MCF 10A (cell line): ENCODE measurements at regions not wholly inside any gene's neighbourhood (a gene's known extent, or its start where the extent isn't known, plus 50 kb on each side); places are given as distances from the start of the nearest gene placed in this dataset.
A peak's percentile ranks its signal among the peaks of the same experiment; 100 is the strongest.

Experiments used
- BruUV-seq: library from RNA; stranded (reverse); fragments of 400-500 nt; replicated peaks from 2 replicates; lab custom pipeline; 2021; lab: Mats Ljungman, UMichigan
- CTCF ChIA-PET: fragments of 300-600 bp; sonication (Branson Sonifier 250); formaldehyde crosslinking; extraction: SDS; loops from one replicate; lab custom pipeline; 2021; ENCODE audit warnings: antibody characterized with exemption, inconsistent platforms; lab: Yijun Ruan, JAX
- POLR2A ChIA-PET: fragments of 300-600, 350-650 bp; sonication (Branson Sonifier 250); formaldehyde crosslinking; extraction: SDS; loops from one replicate; lab custom pipeline; 2020; ENCODE audit warnings: antibody characterized with exemption, inconsistent platforms; lab: Yijun Ruan, JAX
- DNase-seq: peaks from one replicate; pipeline ENCODE4 v3.0.0-alpha.2; 2018; ENCODE audit not compliant: unreplicated experiment
- H3K27ac Mint-ChIP-seq: one replicate; pipeline ENCODE4 v1.8.0; 2022; ENCODE audit warnings: mild to moderate bottlenecking, low read depth, mixed read lengths; ENCODE audit not compliant: unreplicated experiment
- H3K27me3 Mint-ChIP-seq: one replicate; pipeline ENCODE4 v1.8.0; 2022; ENCODE audit warnings: mixed read lengths; ENCODE audit not compliant: insufficient read depth, unreplicated experiment
- H3K36me3 Mint-ChIP-seq: one replicate; pipeline ENCODE4 v1.8.0; 2022; ENCODE audit warnings: mild to moderate bottlenecking, moderate library complexity, mixed read lengths; ENCODE audit not compliant: insufficient read depth, unreplicated experiment
- H3K4me1 Mint-ChIP-seq: one replicate; pipeline ENCODE4 v1.8.0; 2022; ENCODE audit warnings: mixed read lengths; ENCODE audit not compliant: insufficient read depth, unreplicated experiment
- H3K4me3 Mint-ChIP-seq: one replicate; pipeline ENCODE4 v1.8.0; 2022; ENCODE audit warnings: mild to moderate bottlenecking, moderate library complexity, mixed read lengths; ENCODE audit not compliant: unreplicated experiment
- H3K9me3 Mint-ChIP-seq: one replicate; pipeline ENCODE4 v1.8.0; 2022; ENCODE audit warnings: mixed read lengths; ENCODE audit not compliant: unreplicated experiment
- intact Hi-C: fragments of 100-400 bp; cut with micrococcal nuclease; formaldehyde crosslinking; loops from 2 replicates; pipeline ENCODE4 v1.14.1; 2022
- TF ChIP-seq, protein P1 (sequence below): fragments of 200-600 bp; IDR thresholded peaks from one replicate; pipeline ENCODE4 v1.8.0; 2022; ENCODE audit warnings: antibody characterized with exemption, mild to moderate bottlenecking; ENCODE audit not compliant: unreplicated experiment

DNA sequence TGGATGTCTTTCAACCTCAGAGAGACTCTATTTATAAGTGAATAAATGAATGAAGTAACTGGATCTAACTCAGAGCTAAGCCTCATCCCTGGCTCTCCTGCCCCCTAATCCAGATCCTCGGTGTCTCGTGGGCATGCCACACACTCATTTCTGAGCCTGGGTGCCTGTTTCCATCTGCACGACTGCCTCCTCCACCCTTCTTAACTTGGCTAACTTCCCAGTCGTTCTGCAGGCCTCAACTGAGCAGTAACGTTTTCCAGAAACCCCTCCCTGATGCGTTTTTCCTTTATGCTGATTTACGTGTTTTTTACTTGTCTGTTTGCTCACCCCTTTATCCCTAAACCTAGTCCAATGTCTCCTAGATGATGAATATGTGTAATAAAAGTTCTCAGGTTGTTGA is 186.9 kb upstream of the HS3ST1 start:
- Mint-ChIP-seq H3K4me3 (peak overlapping the region; percentile 2), H3K4me1 (peaks cover 33% of the 10 kb centered on the region), H3K36me3 (peaks cover 6% of the 10 kb centered on the region), H3K27me3 (no peaks in the 10 kb centered on the region), H3K9me3 (no peaks in the 10 kb centered on the region), H3K27ac (peak overlapping the region; percentile 10)
- intact Hi-C loops: no loop called here
- ChIA-PET POLR2A (interaction anchor here (1.0 to 1.6 kb wide), 2 partner anchors 9 to 17 kb away, joined by 4 to 6 read pairs; no protein-coding TSS in a partner anchor), CTCF (no interaction called here)
- peak; percentile 49 for DNase-seq
- TF ChIP-seq, protein P1, sequence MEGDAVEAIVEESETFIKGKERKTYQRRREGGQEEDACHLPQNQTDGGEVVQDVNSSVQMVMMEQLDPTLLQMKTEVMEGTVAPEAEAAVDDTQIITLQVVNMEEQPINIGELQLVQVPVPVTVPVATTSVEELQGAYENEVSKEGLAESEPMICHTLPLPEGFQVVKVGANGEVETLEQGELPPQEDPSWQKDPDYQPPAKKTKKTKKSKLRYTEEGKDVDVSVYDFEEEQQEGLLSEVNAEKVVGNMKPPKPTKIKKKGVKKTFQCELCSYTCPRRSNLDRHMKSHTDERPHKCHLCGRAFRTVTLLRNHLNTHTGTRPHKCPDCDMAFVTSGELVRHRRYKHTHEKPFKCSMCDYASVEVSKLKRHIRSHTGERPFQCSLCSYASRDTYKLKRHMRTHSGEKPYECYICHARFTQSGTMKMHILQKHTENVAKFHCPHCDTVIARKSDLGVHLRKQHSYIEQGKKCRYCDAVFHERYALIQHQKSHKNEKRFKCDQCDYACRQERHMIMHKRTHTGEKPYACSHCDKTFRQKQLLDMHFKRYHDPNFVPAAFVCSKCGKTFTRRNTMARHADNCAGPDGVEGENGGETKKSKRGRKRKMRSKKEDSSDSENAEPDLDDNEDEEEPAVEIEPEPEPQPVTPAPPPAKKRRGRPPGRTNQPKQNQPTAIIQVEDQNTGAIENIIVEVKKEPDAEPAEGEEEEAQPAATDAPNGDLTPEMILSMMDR: no peak
- BruUV-seq: no TSS peak

DNA sequence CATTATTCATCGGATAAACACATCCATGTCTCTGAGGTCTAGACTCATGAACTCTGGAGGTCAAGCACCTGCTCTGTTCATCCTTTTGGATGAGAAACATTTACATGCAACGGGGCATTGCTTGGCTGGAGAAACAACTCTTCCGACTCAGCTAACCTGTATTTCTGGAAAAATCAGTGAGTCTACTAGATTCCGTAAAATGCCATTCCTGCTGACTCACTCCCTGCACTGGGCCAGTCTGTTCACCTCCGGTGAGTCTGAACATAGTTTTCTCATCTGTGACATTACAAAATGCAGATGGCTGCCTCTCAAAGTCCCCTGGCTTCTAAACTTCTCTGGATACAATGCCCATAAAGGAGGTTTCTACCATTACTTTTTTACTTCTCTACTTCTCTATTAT is 185.7 kb upstream of the HS3ST1 start:
- no peak overlapping the region for H3K4me3 Mint-ChIP-seq
- peaks cover 33% of the 10 kb centered on the region for H3K4me1 Mint-ChIP-seq
- no TSS peak for BruUV-seq
- H3K27me3 Mint-ChIP-seq: no peaks in the 10 kb centered on the region
- H3K9me3 Mint-ChIP-seq: no peaks in the 10 kb centered on the region
- TF ChIP-seq, protein P1: no peak
- H3K36me3 Mint-ChIP-seq: peaks cover 4% of the 10 kb centered on the region
- ChIA-PET CTCF (interaction anchor here (0.6 kb wide), 2 partner anchors 11 to 1095 kb away, joined by 3 to 4 read pairs; no protein-coding TSS in a partner anchor), POLR2A (interaction anchor here (0.6 to 2.9 kb wide), 5 partner anchors 9 to 185 kb away, joined by 3 to 9 read pairs (median 3); partner anchors contain the start of gene HS3ST1)
- peak; percentile 59 for DNase-seq
- no peak overlapping the region for H3K27ac Mint-ChIP-seq
- intact Hi-C loops: no loop called here

DNA sequence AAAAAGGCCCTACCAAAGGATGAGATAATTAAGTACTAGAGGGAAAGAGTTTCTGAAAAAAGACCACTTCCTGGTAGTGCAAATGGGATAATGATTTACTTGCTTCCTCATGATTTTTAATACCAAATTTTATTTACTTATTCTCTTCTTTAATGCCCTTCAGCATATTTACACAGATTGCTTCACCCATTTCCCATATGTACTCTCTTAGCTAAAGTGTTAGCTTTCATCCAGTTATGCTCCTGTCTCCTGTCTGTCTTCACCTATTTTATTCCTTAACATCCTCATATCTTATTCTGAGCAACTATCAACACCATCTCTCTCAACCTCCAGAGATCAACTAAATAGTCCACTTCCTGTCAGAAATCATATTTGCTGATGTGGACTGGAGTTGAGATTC is 183.2 kb upstream of the HS3ST1 start:
- DNase-seq: no peak
- peaks cover 28% of the 10 kb centered on the region for H3K4me1 Mint-ChIP-seq
- TF ChIP-seq, protein P1: no peak
- intact Hi-C loops: no loop called here
- ChIA-PET CTCF (interaction anchor here (1.7 kb wide), 1 partner anchor 23 kb away, joined by 3 read pairs; no protein-coding TSS in a partner anchor), POLR2A (interaction anchor here (0.7 to 2.9 kb wide), 2 partner anchors 20 to 68 kb away, joined by 3 to 9 read pairs; no protein-coding TSS in a partner anchor)
- BruUV-seq: no TSS peak
- H3K36me3 Mint-ChIP-seq: no peaks in the 10 kb centered on the region
- no peaks in the 10 kb centered on the region for H3K27me3 Mint-ChIP-seq
- no peaks in the 10 kb centered on the region for H3K9me3 Mint-ChIP-seq
- H3K4me3 Mint-ChIP-seq: no peak overlapping the region
- H3K27ac Mint-ChIP-seq: no peak overlapping the region

- Mint-ChIP-seq H3K27me3 (no peaks in the 10 kb centered on the region), H3K36me3 (no peaks in the 10 kb centered on the region), H3K27ac (no peak overlapping the region), H3K4me1 (peaks cover 14% of the 10 kb centered on the region), H3K9me3 (no peaks in the 10 kb centered on the region), H3K4me3 (no peak overlapping the region)
- POLR2A ChIA-PET: no interaction called here
- DNase-seq: no peak
- BruUV-seq: no TSS peak
- CTCF ChIA-PET: no interaction called here
- TF ChIP-seq, protein P1: no peak
- intact Hi-C loops: no loop called here
These were observed 181.1 kb upstream of the HS3ST1 start for GRCh38 chr4:11609751-11610150.
